HCT116 (cell line): ENCODE measurements at regions not wholly inside any gene's neighbourhood (a gene's known extent, or its start where the extent isn't known, plus 50 kb on each side); places are given as distances from the start of the nearest gene placed in this dataset.

Experiments used
- CEBPB ChIP-seq: IDR thresholded peaks from 2 replicates; pipeline ENCODE4 v1.6.1; 2012; ENCODE audit warnings: low read depth
- CTCF ChIP-seq, 3 experiments: fragments of 200-600 bp in 1 of 3; sonication (generic) in 1 of 3; IDR thresholded peaks in 2 of 3; conservative IDR thresholded peaks in 1 of 3; 2 replicates each; pipeline ENCODE4 v1.5.1; 2012 to 2017; ENCODE audit warnings: low read depth in 2 of 3, low read length in 2 of 3, antibody characterized with exemption in 1 of 3, borderline replicate concordance in 1 of 3, control low read depth in 1 of 3, mild to moderate bottlenecking in 1 of 3, mixed read lengths in 1 of 3, mixed run types in 1 of 3, moderate library complexity in 1 of 3; ENCODE audit not compliant: insufficient read depth in 1 of 3
- EGR1 ChIP-seq: IDR thresholded peaks from 2 replicates; pipeline ENCODE4 v1.6.1; 2012; ENCODE audit warnings: low read depth
- ELF1 ChIP-seq: IDR thresholded peaks from 2 replicates; pipeline ENCODE4 v1.6.1; 2012; ENCODE audit warnings: low read depth, borderline replicate concordance
- EZH2 ChIP-seq: fragments of 200-600 bp; sonication (generic); IDR thresholded peaks from 2 replicates; pipeline ENCODE4 v1.6.1; 2017; ENCODE audit warnings: antibody characterized with exemption, mixed run types
- EZH2phosphoT487 ChIP-seq: fragments of 200-600 bp; IDR thresholded peaks from 2 replicates; pipeline ENCODE4 v1.6.1; 2018; ENCODE audit warnings: antibody characterized with exemption, borderline replicate concordance
- MAX ChIP-seq: IDR thresholded peaks from 2 replicates; pipeline ENCODE4 v1.6.1; 2012
- POLR2AphosphoS5 ChIP-seq: IDR thresholded peaks from 2 replicates; pipeline ENCODE4 v1.6.1; 2011; ENCODE audit warnings: mild to moderate bottlenecking, low read depth, low read length, moderate library complexity
- RAD21 ChIP-seq: IDR thresholded peaks from 2 replicates; pipeline ENCODE4 v1.6.1; 2012; ENCODE audit warnings: low read depth, mild to moderate bottlenecking
- REST ChIP-seq: IDR thresholded peaks from 2 replicates; pipeline ENCODE4 v1.6.1; 2012; ENCODE audit warnings: low read depth
- SIN3A ChIP-seq: IDR thresholded peaks from 2 replicates; pipeline ENCODE4 v1.6.1; 2012; ENCODE audit warnings: low read depth
- SP1 ChIP-seq: IDR thresholded peaks from 2 replicates; pipeline ENCODE4 v1.6.1; 2012; ENCODE audit warnings: low read depth
- TCF7L2 ChIP-seq: IDR thresholded peaks from 2 replicates; pipeline ENCODE4 v1.7.0; 2011; ENCODE audit warnings: borderline replicate concordance, inconsistent platforms; ENCODE audit not compliant: insufficient read depth, insufficient read length; ENCODE audit errors: extremely low read depth
- ZBTB33 ChIP-seq: IDR thresholded peaks from 2 replicates; pipeline ENCODE4 v1.6.1; 2011; ENCODE audit warnings: mild to moderate bottlenecking, low read length, moderate library complexity; ENCODE audit not compliant: insufficient replicate concordance; ENCODE audit errors: extremely low read depth

- TF ChIP-seq RAD21 (no peak), CEBPB (no peak), EZH2phosphoT487 (no peak), TCF7L2 (no peak), POLR2AphosphoS5 (no peak), CTCF (IDR thresholded peaks at IDR 0.05 in 2 of 3, conservative IDR thresholded peaks at IDR 0.05 in 1 of 3; ENCODE audit: borderline replicate concordance in 1 of 3, insufficient read depth in 1 of 3, low read depth in 2 of 3, low read length in 2 of 3) (no peak), MAX (no peak), ZBTB33 (no peak), SP1 (no peak), EZH2 (no peak), SIN3A (no peak), ELF1 (no peak), REST (no peak), EGR1 (no peak)
Measured at GRCh38 chr21:26782331-26782730, 62.9 kb downstream of the ADAMTS1 start.
